H9 (cell line): ENCODE measurements at regions not wholly inside any gene's neighbourhood (a gene's known extent, or its start where the extent isn't known, plus 50 kb on each side); places are given as distances from the start of the nearest gene placed in this dataset.

Experiments
- DNase-seq: peaks from one replicate; pipeline ENCODE4 v3.0.0-alpha.2; 2017
- H2AFZ ChIP-seq: one replicate; pipeline ENCODE4 v1.6.1; 2013; ENCODE audit warnings: mild to moderate bottlenecking, low read length, control low read depth, moderate library complexity
- H2AK5ac ChIP-seq: 2 replicates; pipeline ENCODE4 v1.6.1; 2013; ENCODE audit warnings: low read length, control low read depth, mixed read lengths; ENCODE audit not compliant: insufficient read length
- H2BK120ac ChIP-seq: one replicate; pipeline ENCODE4 v1.6.1; 2013; ENCODE audit warnings: low read depth, mild to moderate bottlenecking, low read length, control low read depth, inconsistent platforms; ENCODE audit not compliant: poor library complexity, severe bottlenecking
- H2BK12ac ChIP-seq: 2 replicates; pipeline ENCODE4 v1.6.1; 2013; ENCODE audit warnings: low read length, control low read depth, mixed read lengths, low read depth; ENCODE audit not compliant: insufficient read length
- H2BK15ac ChIP-seq: 2 replicates; pipeline ENCODE4 v1.6.1; 2013; ENCODE audit warnings: low read depth, low read length, control low read depth
- H2BK20ac ChIP-seq: one replicate; pipeline ENCODE4 v1.6.1; 2013; ENCODE audit warnings: low read depth, mild to moderate bottlenecking, low read length, control low read depth, inconsistent platforms; ENCODE audit not compliant: poor library complexity, severe bottlenecking
- H2BK5ac ChIP-seq: 2 replicates; pipeline ENCODE4 v1.6.1; 2013; ENCODE audit warnings: low read length, control low read depth, mixed read lengths; ENCODE audit not compliant: insufficient read length
- H3K14ac ChIP-seq: 2 replicates; pipeline ENCODE4 v1.6.1; 2013; ENCODE audit warnings: low read length, control low read depth; ENCODE audit not compliant: insufficient read depth
- H3K18ac ChIP-seq: 2 replicates; pipeline ENCODE4 v1.6.1; 2013; ENCODE audit warnings: low read depth, mild to moderate bottlenecking, mixed read lengths, low read length, control low read depth; ENCODE audit not compliant: insufficient read length
- H3K23ac ChIP-seq: 2 replicates; pipeline ENCODE4 v1.6.1; 2013; ENCODE audit warnings: low read length, control low read depth, mixed read lengths, low read depth; ENCODE audit not compliant: insufficient read length
- H3K23me2 ChIP-seq: 2 replicates; pipeline ENCODE4 v1.6.1; 2013; ENCODE audit warnings: low read depth, mild to moderate bottlenecking, mixed read lengths, low read length, control low read depth; ENCODE audit not compliant: insufficient read length, poor library complexity, severe bottlenecking
- H3K27ac ChIP-seq: 2 replicates; pipeline ENCODE4 v1.5.1; 2013; ENCODE audit warnings: low read length, control low read depth, mixed read lengths, low read depth; ENCODE audit not compliant: insufficient read length
- H3K27me3 ChIP-seq: 2 replicates; pipeline ENCODE4 v1.6.1; 2013; ENCODE audit warnings: low read length, control low read depth, inconsistent platforms; ENCODE audit not compliant: insufficient read depth
- H3K4ac ChIP-seq: 2 replicates; pipeline ENCODE4 v1.6.1; 2013; ENCODE audit warnings: low read depth, mild to moderate bottlenecking, control low read depth, inconsistent platforms, low read length, moderate library complexity
- H3K4me1 ChIP-seq: 2 replicates; pipeline ENCODE4 v1.6.1; 2013; ENCODE audit warnings: low read length, control low read depth, inconsistent platforms; ENCODE audit not compliant: insufficient read depth
- H3K4me2 ChIP-seq: 2 replicates; pipeline ENCODE4 v1.6.1; 2013; ENCODE audit warnings: low read length, control low read depth, mixed read lengths; ENCODE audit not compliant: insufficient read length, insufficient read depth
- H3K56ac ChIP-seq: 2 replicates; pipeline ENCODE4 v1.6.1; 2013; ENCODE audit warnings: low read depth, mild to moderate bottlenecking, mixed read lengths, low read length, control low read depth; ENCODE audit not compliant: insufficient read length
- H3K79me1 ChIP-seq: 2 replicates; pipeline ENCODE4 v1.6.1; 2013; ENCODE audit warnings: low read depth, mild to moderate bottlenecking, moderate library complexity, low read length, control low read depth, inconsistent platforms; ENCODE audit not compliant: insufficient read depth, poor library complexity, severe bottlenecking
- H3K79me2 ChIP-seq: 2 replicates; pipeline ENCODE4 v1.6.1; 2013; ENCODE audit warnings: low read length, control low read depth, inconsistent platforms; ENCODE audit not compliant: insufficient read depth
- H3K9ac ChIP-seq: 2 replicates; pipeline ENCODE4 v1.6.1; 2013; ENCODE audit warnings: low read length, control low read depth, mixed read lengths; ENCODE audit not compliant: insufficient read length; ENCODE audit errors: extremely low read depth
- H3K9me3 ChIP-seq: one replicate; pipeline ENCODE4 v1.6.1; 2013; ENCODE audit warnings: low read depth, low read length, inconsistent platforms; ENCODE audit not compliant: control insufficient read depth
- H3T11ph ChIP-seq: one replicate; pipeline ENCODE4 v1.6.1; 2013; ENCODE audit warnings: mild to moderate bottlenecking, low read length, control low read depth, inconsistent platforms
- H4K20me1 ChIP-seq: one replicate; pipeline ENCODE4 v1.6.1; 2013; ENCODE audit not compliant: control insufficient read depth, insufficient read length, insufficient read depth
- H4K5ac ChIP-seq: 2 replicates; pipeline ENCODE4 v1.6.1; 2013; ENCODE audit warnings: low read depth, mild to moderate bottlenecking, mixed read lengths, low read length, control low read depth; ENCODE audit not compliant: insufficient read length
- H4K8ac ChIP-seq: replicated peaks from 2 replicates; pipeline ENCODE4 v1.6.1; 2013; ENCODE audit warnings: low read length, control low read depth, mixed read lengths, low read depth; ENCODE audit not compliant: insufficient read length
- H4K91ac ChIP-seq: 2 replicates; pipeline ENCODE4 v1.6.1; 2013; ENCODE audit warnings: low read depth, mild to moderate bottlenecking, moderate library complexity, mixed read lengths, low read length, control low read depth; ENCODE audit not compliant: insufficient read length
- H3K27ac Mint-ChIP-seq, 3 experiments: 2 replicates in 2 of 3; 3 replicates in 1 of 3; pipeline ENCODE4 v1.8.0; 2020 to 2021; ENCODE audit warnings: mixed read lengths in 3 of 3, mild to moderate bottlenecking in 1 of 3, moderate library complexity in 1 of 3
- H3K27me3 Mint-ChIP-seq: 2 replicates; pipeline ENCODE4 v1.8.0; 2021; ENCODE audit warnings: low read depth, mild to moderate bottlenecking, moderate library complexity, mixed read lengths
- H3K36me3 Mint-ChIP-seq, 3 experiments: 2 replicates in 2 of 3; 3 replicates in 1 of 3; pipeline ENCODE4 v1.8.0; 2020 to 2021; ENCODE audit warnings: low read depth in 3 of 3, mixed read lengths in 3 of 3; ENCODE audit not compliant: insufficient read depth in 1 of 3
- H3K4me1 Mint-ChIP-seq, 2 experiments: 2 replicates each; pipeline ENCODE4 v1.8.0; 2020; ENCODE audit warnings: mixed read lengths in 2 of 2
- H3K4me3 Mint-ChIP-seq, 2 experiments: 2 replicates in 1 of 2; 3 replicates in 1 of 2; pipeline ENCODE4 v1.8.0; 2020 to 2021; ENCODE audit warnings: mild to moderate bottlenecking in 2 of 2, mixed read lengths in 2 of 2, moderate library complexity in 1 of 2
- H3K9me3 Mint-ChIP-seq, 2 experiments: 2 replicates in 1 of 2; 3 replicates in 1 of 2; pipeline ENCODE4 v1.8.0; 2020; ENCODE audit warnings: mild to moderate bottlenecking in 2 of 2, mixed read lengths in 2 of 2, moderate library complexity in 1 of 2
- CTCF ChIP-seq: fragments of 200-600 bp; sonication (generic); conservative IDR thresholded peaks from 3 replicates; pipeline ENCODE4 v1.8.0; 2021; ENCODE audit warnings: antibody characterized with exemption, mild to moderate bottlenecking
- WGBS: extraction: QIAGEN DNeasy Blood & Tissue Kit; methylation state at CpG from one replicate; pipeline ENCODE4 v1.1.7; 2013; ENCODE audit warnings: missing lambda C conversion rate, low lambda C conversion rate, mixed read lengths; ENCODE audit not compliant: insufficient read length; ENCODE audit errors: extremely low coverage; 5-methylcytosine and 5-hydroxymethylcytosine counted together

GRCh38 chrX:35444671-35445355 lies 353.3 kb upstream of the MAGEB16 start:
- H3K27me3 ChIP-seq = no peaks in the 10 kb centered on the region
- no peaks in the 10 kb centered on the region for H4K20me1 ChIP-seq
- H3K27ac ChIP-seq = no peak overlapping the region
- H3K23me2 ChIP-seq = no peaks in the 10 kb centered on the region
- no peaks in the 10 kb centered on the region; the same call in 1 of the 2 replicates for H3K79me2 ChIP-seq
- DNase-seq = no peak
- H4K5ac ChIP-seq = no peak overlapping the region
- no peaks in the 10 kb centered on the region for H3K9me3 ChIP-seq
- no peak overlapping the region for H3K9ac ChIP-seq
- no peak overlapping the region for H2BK12ac ChIP-seq
- no peak overlapping the region for H2BK120ac ChIP-seq
- H2AK5ac ChIP-seq = no peak overlapping the region
- H3K4me2 ChIP-seq = no peak overlapping the region
- H3K23ac ChIP-seq = no peak overlapping the region
- peaks cover 63 to 76% of the 10 kb centered on the region in 2 experiments for H3K9me3 Mint-ChIP-seq
- H2BK5ac ChIP-seq = no peak overlapping the region
- H3K27ac Mint-ChIP-seq = no peak overlapping the region
- H4K91ac ChIP-seq = no peak overlapping the region
- no peak overlapping the region for H2AFZ ChIP-seq
- H2BK20ac ChIP-seq = no peak overlapping the region
- H3K14ac ChIP-seq = no peak overlapping the region
- WGBS = no CpG with 5 or more reads among the region's 2 CpGs
- no peak overlapping the region for H3K18ac ChIP-seq
- no peak for TF ChIP-seq CTCF
- H3K27me3 Mint-ChIP-seq = no peaks in the 10 kb centered on the region; the same call in 1 of the 2 replicates
- no peak overlapping the region for H3K4me3 Mint-ChIP-seq
- peaks cover 14 to 17% (median 16%) of the 10 kb centered on the region in 3 experiments for H3K36me3 Mint-ChIP-seq
- no peaks in the 10 kb centered on the region; the same call in 1 of the 2 replicates for H3K4me1 ChIP-seq
- H3T11ph ChIP-seq = no peak overlapping the region
- no peak overlapping the region for H2BK15ac ChIP-seq
- peaks cover 16 to 17% of the 10 kb centered on the region in 2 experiments for H3K4me1 Mint-ChIP-seq
- H3K79me1 ChIP-seq = no peaks in the 10 kb centered on the region
- no peak overlapping the region for H3K4ac ChIP-seq
- H4K8ac ChIP-seq = no peak overlapping the region
- no peak overlapping the region for H3K56ac ChIP-seq
